Activated CD4-positive, alpha-beta T cell treated with anti-CD3 and anti-CD28 coated beads for 4 hours (primary cell): ENCODE measurements at regions not wholly inside any gene's neighbourhood (a gene's known extent, or its start where the extent isn't known, plus 50 kb on each side); places are given as distances from the start of the nearest gene placed in this dataset.

Source experiments
- DNase-seq, 2 donors: peaks; one replicate each; pipeline ENCODE4 v3.0.0-alpha.2; 2020

- no peak for DNase-seq
Measured at GRCh38 chr6:21824431-21825177, 231.1 kb downstream of the SOX4 start.

- DNase-seq = no peak
Measured at GRCh38 chr6:21826023-21826422, 232.5 kb downstream of the SOX4 start.

DNA sequence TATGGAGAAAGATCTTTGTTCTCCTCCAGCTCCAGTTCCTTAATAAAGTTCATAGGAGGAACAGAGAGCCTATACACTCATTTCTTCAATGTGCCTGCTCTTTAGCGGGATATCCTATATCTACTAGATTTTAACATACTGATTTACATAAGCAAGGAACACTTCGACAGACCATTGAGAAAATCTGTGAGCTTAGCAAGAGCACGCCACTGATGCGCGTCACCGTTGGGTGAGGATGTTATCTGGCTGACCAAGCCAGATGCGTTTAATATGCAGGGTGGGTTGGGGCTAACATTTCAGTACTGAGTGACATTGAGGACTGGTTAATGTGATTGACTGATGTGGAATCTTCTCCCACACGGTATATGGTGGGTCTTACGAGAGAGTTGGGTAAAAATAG lies 233.4 kb downstream of the SOX4 start:
- no peak for DNase-seq

DNA sequence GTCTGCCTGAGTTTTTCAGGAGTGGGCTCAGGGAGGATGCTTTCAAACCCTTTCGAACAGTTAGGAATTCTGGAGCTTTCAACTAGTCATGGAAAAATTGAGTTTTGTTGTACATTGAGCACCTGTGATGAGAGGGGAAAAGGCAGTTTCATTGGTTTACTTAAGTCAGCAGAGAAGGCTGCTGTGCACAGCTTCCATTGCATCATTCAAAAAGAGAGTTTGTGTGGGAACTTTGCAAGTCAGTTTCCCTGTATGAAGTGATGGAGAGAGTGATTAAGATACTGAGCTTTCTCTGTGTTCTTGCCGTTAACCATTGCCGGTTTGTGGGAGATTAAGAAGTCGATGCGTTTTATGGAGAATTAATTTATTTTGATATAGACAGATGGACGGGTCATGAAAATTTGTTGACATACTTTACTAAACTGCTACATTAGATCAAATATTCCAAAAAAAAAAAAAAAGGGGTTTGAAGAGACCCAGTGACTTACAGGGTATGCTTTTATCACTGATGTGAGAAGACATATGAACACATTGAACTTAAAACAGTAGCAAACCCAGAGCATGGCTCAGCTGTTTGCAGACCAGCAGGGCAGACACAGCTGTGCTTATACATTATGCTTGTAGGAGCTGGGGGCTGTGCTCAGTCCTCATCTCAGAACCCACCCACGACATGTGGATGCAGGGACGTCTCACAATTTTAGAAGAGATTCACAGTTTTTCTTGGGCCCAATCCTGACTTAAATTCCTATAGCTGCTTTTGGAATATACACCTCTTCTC lies 234.1 kb downstream of the SOX4 start:
- no peak for DNase-seq

DNA sequence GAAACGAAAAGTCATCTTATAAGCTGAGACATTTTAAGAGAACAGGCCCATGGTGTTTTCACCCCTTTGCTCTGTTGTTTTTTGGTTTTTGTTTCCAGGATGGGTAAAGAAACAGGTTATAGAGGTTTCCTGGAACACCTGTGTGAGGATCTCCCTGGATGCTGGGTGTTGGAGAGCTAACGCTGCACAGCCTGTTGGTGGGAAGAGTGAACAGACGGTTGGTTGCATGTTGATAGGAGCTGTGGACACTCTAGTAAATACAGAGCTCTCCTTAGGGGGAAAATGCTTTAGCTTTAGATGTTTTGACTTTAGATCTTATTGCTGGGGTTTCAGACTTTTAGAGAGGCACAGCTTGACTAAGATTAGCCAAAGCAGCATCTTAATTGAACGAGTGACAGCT lies 235.2 kb downstream of the SOX4 start:
- DNase-seq = no peak

- DNase-seq = no peak
Measured at GRCh38 chr6:21829126-21829525, 235.6 kb downstream of the SOX4 start.

DNA sequence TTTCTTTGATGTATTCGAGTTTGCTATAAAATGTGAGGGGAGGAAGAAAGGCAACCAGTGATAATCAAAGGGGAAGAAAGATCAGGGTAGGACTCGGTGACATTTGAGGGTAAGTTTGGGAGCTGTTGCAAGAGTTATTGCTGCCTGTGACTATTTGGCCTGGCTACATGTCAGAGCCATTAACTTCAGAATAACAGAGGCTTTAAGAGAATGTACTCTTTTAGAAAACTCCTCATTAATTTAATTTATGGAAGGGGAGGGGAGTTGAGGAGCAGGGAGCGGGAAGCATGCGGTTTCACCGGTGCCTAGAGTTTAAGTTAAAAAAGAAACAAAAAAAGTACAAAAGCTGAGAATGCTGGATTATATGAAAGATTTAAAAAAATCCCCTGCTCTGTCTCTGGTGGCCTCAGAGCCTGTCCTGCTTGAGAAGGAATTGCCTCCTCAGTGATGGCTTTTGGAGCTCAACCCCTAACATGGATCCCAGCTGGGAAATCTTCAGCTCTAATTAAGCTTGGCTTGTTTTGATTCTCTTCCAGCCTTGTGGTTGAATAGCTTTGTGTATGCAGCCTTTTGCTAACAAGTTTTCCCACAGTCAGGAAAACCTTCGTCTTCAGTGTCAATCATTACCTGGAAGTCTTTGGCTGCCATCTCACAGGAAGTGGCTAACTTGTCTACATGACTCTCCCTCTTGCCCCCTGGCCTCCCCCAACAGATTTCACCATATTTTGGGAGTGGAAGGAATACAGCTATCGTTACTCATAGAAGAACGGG lies 238.2 kb downstream of the SOX4 start:
- DNase-seq = no peak

DNA sequence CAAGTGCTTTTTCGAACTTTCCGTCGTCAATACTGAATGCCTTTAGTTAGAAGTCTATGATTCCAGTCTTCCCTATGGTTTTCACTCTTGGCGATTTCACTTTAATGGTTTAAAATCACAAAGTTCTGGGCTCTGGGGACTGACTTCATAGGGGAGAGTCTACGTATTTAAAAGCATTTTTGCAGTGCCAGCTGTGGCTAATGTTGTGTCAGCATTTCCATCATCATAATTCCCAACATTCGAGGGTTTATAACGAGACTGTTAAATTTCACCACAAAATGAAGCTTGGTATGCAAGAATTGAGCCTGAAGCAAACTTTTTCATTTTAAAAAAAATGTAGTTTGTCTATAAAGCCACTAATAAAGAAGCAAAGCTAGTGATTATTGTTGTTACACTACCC lies 242.7 kb downstream of the SOX4 start:
- DNase-seq = no peak

DNA sequence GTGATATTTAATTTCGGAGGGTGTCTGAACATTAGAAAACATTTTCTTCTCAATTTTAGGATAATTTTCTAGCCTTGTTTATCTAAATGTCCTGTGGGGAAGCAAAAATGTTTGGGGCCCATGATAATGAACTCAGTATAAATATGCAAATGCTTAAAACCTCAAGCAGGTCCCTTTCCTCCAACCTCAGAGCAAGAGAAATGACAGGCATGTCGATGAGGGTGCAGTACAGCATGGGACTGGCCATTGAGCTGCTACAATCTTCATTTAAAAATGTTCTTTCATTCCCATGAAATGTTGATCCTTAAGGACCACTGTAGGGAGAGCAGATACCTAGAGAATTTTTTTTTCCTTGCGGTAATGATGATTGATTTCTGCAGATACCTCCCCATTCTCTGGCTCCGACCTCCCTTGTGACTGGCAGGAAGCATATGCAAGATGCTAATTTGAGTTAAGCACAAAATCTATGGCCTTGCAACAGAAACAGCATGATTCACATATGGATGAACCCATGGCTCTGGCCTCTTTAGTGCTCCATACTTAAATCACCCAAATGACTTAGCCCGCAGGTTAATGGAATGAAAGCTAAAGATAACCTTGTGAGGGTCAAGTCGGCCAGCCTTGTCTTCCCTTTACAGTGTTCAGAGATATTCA lies 243.3 kb downstream of the SOX4 start:
- DNase-seq = no peak

- DNase-seq = no peak
Measured at GRCh38 chr6:21840428-21840827, 246.9 kb downstream of the SOX4 start.

DNA sequence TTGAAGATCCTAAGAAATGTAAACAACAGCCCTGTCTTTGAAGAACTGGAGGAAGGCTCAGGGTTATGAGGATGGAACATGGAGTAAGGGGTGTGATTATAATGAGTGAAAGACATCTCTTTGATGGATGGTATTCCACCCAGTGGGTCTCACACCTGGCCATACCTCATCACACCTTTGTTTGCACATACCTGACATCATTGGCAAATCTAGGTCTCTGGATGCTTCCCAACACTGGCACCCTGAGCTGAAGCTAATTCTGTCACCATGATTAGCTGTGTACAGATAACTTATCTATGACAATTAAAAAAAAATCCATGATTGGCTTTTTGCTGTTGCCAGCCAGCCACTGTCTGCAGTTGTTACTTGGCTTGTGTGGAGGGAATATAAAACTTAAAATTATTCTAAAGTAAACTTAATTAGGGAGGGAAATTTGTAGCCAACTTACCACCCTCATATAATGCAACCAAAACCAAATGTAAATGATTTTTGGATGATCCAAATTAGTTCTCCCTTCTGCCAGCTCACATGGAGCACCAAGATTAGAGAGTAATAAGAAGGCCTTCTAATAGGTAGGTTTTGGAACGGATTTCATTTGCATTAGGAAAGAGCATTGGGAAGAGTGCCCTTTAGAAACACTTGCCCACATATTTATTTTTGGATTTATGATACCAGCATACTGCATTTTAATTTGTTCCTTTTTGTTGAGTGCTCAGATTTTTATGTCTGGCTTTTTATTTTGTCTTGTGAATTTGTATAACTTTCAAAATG lies 249.5 kb downstream of the SOX4 start:
- no peak for DNase-seq

DNA sequence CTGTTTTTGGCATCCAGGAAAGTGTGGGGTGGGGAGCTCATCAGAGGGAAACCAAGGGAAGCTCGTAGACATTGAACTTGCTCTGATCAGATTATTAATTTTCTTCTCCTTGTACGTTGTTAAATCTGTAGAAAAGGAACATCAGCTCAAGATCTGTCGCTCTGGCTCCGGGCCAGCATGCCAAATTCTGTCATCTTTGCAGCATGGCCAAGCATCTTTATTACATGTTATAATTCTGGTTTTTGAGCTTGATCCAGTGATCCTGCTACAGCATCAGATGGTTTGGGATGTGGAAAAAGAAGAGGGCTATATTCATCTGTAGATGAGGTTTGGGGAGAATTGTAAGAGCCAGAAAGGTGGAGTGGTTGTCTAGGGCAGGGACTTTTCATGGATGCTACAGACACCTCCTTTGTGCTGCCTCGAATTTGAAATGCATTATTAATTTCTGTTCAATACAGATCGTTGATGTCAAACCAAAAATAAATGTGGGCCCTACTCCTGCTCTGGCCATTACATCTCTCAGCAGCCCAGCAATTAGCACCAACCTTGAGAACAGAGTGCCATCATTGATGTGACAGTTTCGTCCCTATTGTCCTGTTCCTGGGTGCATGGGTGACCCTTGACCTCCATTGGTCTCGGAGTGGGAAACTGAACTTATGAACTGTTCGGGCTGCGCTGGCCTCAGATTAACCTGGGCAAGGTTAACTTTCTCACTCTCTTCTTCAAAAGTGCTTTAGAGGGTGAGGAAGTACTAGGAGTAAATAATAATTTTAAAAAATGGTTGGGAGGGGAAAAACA lies 250.8 kb downstream of the SOX4 start:
- DNase-seq = no peak

GRCh38 chr6:21845018-21845417 lies 251.5 kb downstream of the SOX4 start:
- no peak for DNase-seq

- no peak for DNase-seq
Measured at GRCh38 chr6:21845439-21846140, 252.0 kb downstream of the SOX4 start.

- no peak for DNase-seq
Measured at GRCh38 chr6:21846541-21847451, 253.2 kb downstream of the SOX4 start.

- DNase-seq = no peak
Measured at GRCh38 chr6:21847711-21848480, 254.3 kb downstream of the SOX4 start.

- no peak for DNase-seq
Measured at GRCh38 chr6:21850691-21851090, 257.1 kb downstream of the SOX4 start.

DNA sequence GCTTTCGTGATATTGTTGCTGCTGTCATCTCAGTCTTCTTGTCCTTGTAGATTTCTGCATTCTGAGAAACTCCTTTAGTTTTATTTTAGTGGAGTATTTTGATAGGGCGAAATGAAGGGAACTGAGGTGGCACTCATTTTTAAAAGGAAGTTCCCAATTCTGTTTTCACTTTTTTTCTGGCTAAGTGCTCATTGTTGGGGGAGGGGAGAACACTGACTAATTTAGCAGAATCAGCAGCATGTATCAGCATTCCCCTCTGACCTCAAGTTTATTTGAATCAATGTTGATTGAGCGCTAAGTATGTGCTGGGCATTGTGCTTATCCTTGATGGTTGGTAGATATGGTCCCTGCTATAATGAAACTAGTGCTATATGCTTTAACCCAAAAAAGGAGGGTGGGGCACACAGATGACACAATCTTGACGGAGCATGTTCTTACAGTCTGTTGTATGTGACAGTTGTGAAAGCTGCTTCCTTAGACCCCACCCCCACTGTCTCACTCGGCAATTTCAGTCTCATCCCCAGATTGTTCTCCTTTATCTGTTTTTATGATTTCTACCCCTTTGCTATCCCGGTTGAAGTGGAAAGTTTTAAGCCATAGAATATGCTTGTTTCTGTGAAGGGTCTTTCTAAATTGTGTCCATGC lies 262.4 kb downstream of the SOX4 start:
- no peak for DNase-seq
